DND-41 (cell line): ENCODE measurements at regions not wholly inside any gene's neighbourhood (a gene's known extent, or its start where the extent isn't known, plus 50 kb on each side); places are given as distances from the start of the nearest gene placed in this dataset.

ENCODE experiments used
- ATAC-seq: fragments of 200-7000 bp; cut with Tn5 transposase; 3 replicates; pipeline ENCODE4 v1.9.1; 2021; ENCODE audit warnings: low read depth; ENCODE audit not compliant: insufficient read depth
- DNase-seq: peaks from one replicate; pipeline ENCODE4 v3.0.0-alpha.2; 2020
- H2AFZ ChIP-seq: 2 replicates; pipeline ENCODE4 v1.6.0; 2012; ENCODE audit warnings: low read depth, low read length
- H3K27ac ChIP-seq: 2 replicates; pipeline ENCODE4 v1.5.1; 2012; ENCODE audit warnings: low read length, inconsistent platforms
- H3K27me3 ChIP-seq: fragments of 200-600 bp; sonication (generic); 2 replicates; pipeline ENCODE4 v1.6.0; 2012; ENCODE audit warnings: low read length, mild to moderate bottlenecking, inconsistent platforms; ENCODE audit not compliant: insufficient read depth, poor library complexity
- H3K36me3 ChIP-seq: 2 replicates; pipeline ENCODE4 v1.5.1; 2012; ENCODE audit warnings: low read length, inconsistent platforms; ENCODE audit not compliant: insufficient read depth
- H3K4me1 ChIP-seq: 2 replicates; pipeline ENCODE4 v1.5.1; 2012; ENCODE audit warnings: mild to moderate bottlenecking, low read length; ENCODE audit not compliant: insufficient read depth
- H3K4me2 ChIP-seq: 2 replicates; pipeline ENCODE4 v1.6.0; 2012; ENCODE audit warnings: mild to moderate bottlenecking, moderate library complexity, low read length, inconsistent platforms; ENCODE audit not compliant: insufficient read depth
- H3K4me3 ChIP-seq, 2 experiments: fragments of 200-600 bp in 1 of 2; shearing (Covaris generic) in 1 of 2; 2 replicates each; pipeline ENCODE4 v1.5.1; 2012 to 2016; ENCODE audit warnings: inconsistent platforms in 2 of 2, low read length in 2 of 2, mild to moderate bottlenecking in 2 of 2, low read depth in 1 of 2, moderate library complexity in 1 of 2
- H3K79me2 ChIP-seq: 2 replicates; pipeline ENCODE4 v1.6.0; 2012; ENCODE audit warnings: low read length, inconsistent platforms; ENCODE audit not compliant: insufficient read depth
- H3K9ac ChIP-seq: 2 replicates; pipeline ENCODE4 v1.6.0; 2012; ENCODE audit warnings: low read depth, mild to moderate bottlenecking, inconsistent platforms, low read length, moderate library complexity
- H3K9me3 ChIP-seq: 2 replicates; pipeline ENCODE4 v1.5.1; 2012; ENCODE audit warnings: low read length, moderate library complexity, mild to moderate bottlenecking, inconsistent platforms; ENCODE audit not compliant: insufficient read depth, severe bottlenecking
- H4K20me1 ChIP-seq: 2 replicates; pipeline ENCODE4 v1.6.0; 2012; ENCODE audit warnings: low read length; ENCODE audit not compliant: insufficient read depth
- CTCF ChIP-seq: IDR thresholded peaks from 2 replicates; pipeline ENCODE4 v1.5.1; 2012; ENCODE audit warnings: borderline replicate concordance, low read length, moderate library complexity, mild to moderate bottlenecking; ENCODE audit not compliant: poor library complexity, severe bottlenecking; ENCODE audit errors: extremely low read depth
- EZH2 ChIP-seq: IDR thresholded peaks from 3 replicates; pipeline ENCODE4 v1.6.1; 2012; ENCODE audit warnings: borderline replicate concordance, low read depth, mild to moderate bottlenecking, moderate library complexity, low read length, inconsistent platforms; ENCODE audit not compliant: severe bottlenecking

GRCh38 chr22:27459999-27460398, 341.6 kb downstream of the MN1 start:
- Histone ChIP-seq H3K4me3 (no peak overlapping the region), H3K9ac (no peak overlapping the region), H3K4me2 (no peak overlapping the region), H3K4me1 (no peaks in the 10 kb centered on the region), H3K36me3 (no peaks in the 10 kb centered on the region), H4K20me1 (no peaks in the 10 kb centered on the region; the same call in 1 of the 2 replicates), H3K27ac (no peak overlapping the region), H3K27me3 (peaks cover 10% of the 10 kb centered on the region), H2AFZ (no peak overlapping the region), H3K79me2 (no peaks in the 10 kb centered on the region), H3K9me3 (no peaks in the 10 kb centered on the region)
- ATAC-seq = no peak
- DNase-seq = no peak
- TF ChIP-seq CTCF (no peak), EZH2 (no peak)

GRCh38 chr22:27460591-27461347, 340.8 kb downstream of the MN1 start:
- H3K27ac ChIP-seq = no peak overlapping the region
- H4K20me1 ChIP-seq = no peaks in the 10 kb centered on the region; the same call in 1 of the 2 replicates
- H3K36me3 ChIP-seq = no peaks in the 10 kb centered on the region
- TF ChIP-seq EZH2 (no peak), CTCF (no peak)
- no peak overlapping the region for H3K4me2 ChIP-seq
- peaks cover 10% of the 10 kb centered on the region for H3K27me3 ChIP-seq
- H3K4me3 ChIP-seq = no peak overlapping the region
- DNase-seq (no peak), ATAC-seq (no peak)
- H3K9me3 ChIP-seq = no peaks in the 10 kb centered on the region
- no peak overlapping the region for H3K9ac ChIP-seq
- H3K4me1 ChIP-seq = no peaks in the 10 kb centered on the region
- H3K79me2 ChIP-seq = no peaks in the 10 kb centered on the region
- H2AFZ ChIP-seq = no peak overlapping the region

GRCh38 chr22:27461470-27461869, 340.1 kb downstream of the MN1 start:
- Histone ChIP-seq H3K9me3 (no peaks in the 10 kb centered on the region), H3K4me3 (no peak overlapping the region), H3K79me2 (no peaks in the 10 kb centered on the region), H3K36me3 (no peaks in the 10 kb centered on the region), H3K27me3 (peaks cover 10% of the 10 kb centered on the region), H3K27ac (no peak overlapping the region), H4K20me1 (no peaks in the 10 kb centered on the region; the same call in 1 of the 2 replicates), H3K4me1 (no peaks in the 10 kb centered on the region), H3K9ac (no peak overlapping the region), H2AFZ (no peak overlapping the region), H3K4me2 (no peak overlapping the region)
- ATAC-seq = no peak
- TF ChIP-seq EZH2 (no peak), CTCF (no peak)
- no peak for DNase-seq
